GM11168 (cell line): ENCODE measurements at regions not wholly inside any gene's neighbourhood (a gene's known extent, or its start where the extent isn't known, plus 50 kb on each side); places are given as distances from the start of the nearest gene placed in this dataset.

Source experiments
- in situ Hi-C: fragments of 300-500 bp; cut with MboI; formaldehyde crosslinking; loops from one replicate; pipeline ENCODE4 v1.12.0; 2022; ENCODE audit warnings: low sequenced_read_pairs; ENCODE audit not compliant: unreplicated experiment

- in situ Hi-C loops: no loop called here
These were observed 102.4 kb upstream of the E2F7 start for GRCh38 chr12:77167801-77168200.

GRCh38 chr12:77166696-77167095 is 101.3 kb upstream of the E2F7 start:
- in situ Hi-C loops: no loop called here

- in situ Hi-C loops: no loop called here
These were observed 98.0 kb upstream of the E2F7 start for GRCh38 chr12:77163074-77164038.

GRCh38 chr12:77161944-77162343 is 96.6 kb upstream of the E2F7 start:
- in situ Hi-C loops: no loop called here

GRCh38 chr12:77160931-77161330 is 95.6 kb upstream of the E2F7 start:
- in situ Hi-C loops: no loop called here

GRCh38 chr12:77153706-77154105 is 88.3 kb upstream of the E2F7 start:
- in situ Hi-C loops: no loop called here

GRCh38 chr12:77152623-77153193 is 87.3 kb upstream of the E2F7 start:
- in situ Hi-C loops: no loop called here

GRCh38 chr12:77151030-77151429 is 85.7 kb upstream of the E2F7 start:
- in situ Hi-C loops: no loop called here

GRCh38 chr12:77133566-77133965 is 68.2 kb upstream of the E2F7 start:
- in situ Hi-C loops: no loop called here

- in situ Hi-C loops: no loop called here
These were observed 66.7 kb upstream of the E2F7 start for GRCh38 chr12:77131977-77132490.

- in situ Hi-C loops: no loop called here
These were observed 64.8 kb upstream of the E2F7 start for GRCh38 chr12:77130193-77130592.

GRCh38 chr12:77124767-77125166 is 59.4 kb upstream of the E2F7 start:
- in situ Hi-C loops: no loop called here

GRCh38 chr12:77122661-77123060 is 57.3 kb upstream of the E2F7 start:
- in situ Hi-C loops: no loop called here

GRCh38 chr12:77122236-77122635 is 56.9 kb upstream of the E2F7 start:
- in situ Hi-C loops: no loop called here

GRCh38 chr12:77120156-77121085 is 55.1 kb upstream of the E2F7 start:
- in situ Hi-C loops: no loop called here

- in situ Hi-C loops: no loop called here
These were observed 53.3 kb upstream of the E2F7 start for GRCh38 chr12:77118696-77119095.

GRCh38 chr12:77116277-77116676 is 50.9 kb upstream of the E2F7 start:
- in situ Hi-C loops: no loop called here

- in situ Hi-C loops: no loop called here
These were observed 50.1 kb upstream of the E2F7 start for GRCh38 chr12:77115471-77115870.
